ENCODE measurements at regions not wholly inside any gene's neighbourhood (a gene's known extent, or its start where the extent isn't known, plus 50 kb on each side); places are given as distances from the start of the nearest gene placed in this dataset.

DNA sequence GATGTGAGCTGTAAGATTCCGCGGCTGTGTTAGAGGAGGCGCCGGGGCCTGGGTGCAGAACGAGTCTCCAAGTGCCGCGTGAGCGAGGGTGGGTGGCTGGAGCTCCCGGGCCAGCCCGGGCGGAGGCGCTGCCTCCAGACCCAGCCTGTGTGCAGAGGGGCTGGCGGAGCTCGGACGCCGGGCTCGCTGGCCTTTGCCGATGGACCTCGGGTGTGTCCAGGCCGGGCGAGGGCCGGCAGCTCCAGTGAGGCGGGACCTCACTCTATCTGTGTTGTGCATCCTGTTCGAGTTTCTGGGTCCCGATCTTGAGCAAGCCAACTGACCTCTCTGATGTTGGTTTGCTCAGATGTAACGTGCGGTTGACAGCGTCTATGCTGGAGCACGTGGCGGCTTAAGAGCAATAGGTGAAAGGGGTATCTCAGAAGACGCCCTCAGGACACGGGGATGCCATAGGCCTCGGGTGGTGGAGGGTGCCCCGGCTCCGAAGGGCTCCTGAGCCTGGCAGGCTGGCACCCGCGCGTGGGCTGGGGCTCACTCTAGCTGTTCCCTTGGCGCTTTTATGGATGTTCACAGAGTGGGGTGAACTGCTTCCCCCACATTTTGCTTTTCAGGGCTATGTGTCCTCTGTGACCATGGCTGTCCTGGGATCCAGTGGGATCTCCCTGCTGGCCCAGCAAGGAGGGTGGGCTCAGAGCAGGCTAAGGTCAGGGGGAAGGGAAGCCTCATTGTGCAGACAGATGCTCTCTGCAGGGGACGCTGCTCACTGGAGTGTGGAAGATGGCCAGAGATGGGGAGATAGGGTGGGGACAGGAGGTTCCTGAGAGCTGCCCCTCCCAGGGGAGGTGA, 69.8 kb downstream of the MRPL36 start:
- in situ Hi-C loops (cut with MboI; ENCODE audit: low pct_unique_long_range_greater_than_20kb in 2 of 9, low sequenced_read_pairs in 9 of 9, unreplicated experiment in 9 of 9): loop anchor here in 1 of 9 experiments (25.0 kb wide), 1 partner anchor 432 kb away; no protein-coding TSS in a partner anchor
- 17 to 93% (median 77%) methylated on average over 1 to 8 of the region's 40 CpGs; no CpG with 5 or more reads in 5 of the 10 experiments for WGBS, 10 experiments
- Histone ChIP-seq H3K27ac (no peak overlapping the region), H3K4me3 (no peak overlapping the region), H3K4me1 (replicated peaks in 1 of 2) (peaks cover 0 to 7% of the 10 kb centered on the region in 2 donors)
- ATAC-seq (replicated peaks in 6 of 8): no peak

DNA sequence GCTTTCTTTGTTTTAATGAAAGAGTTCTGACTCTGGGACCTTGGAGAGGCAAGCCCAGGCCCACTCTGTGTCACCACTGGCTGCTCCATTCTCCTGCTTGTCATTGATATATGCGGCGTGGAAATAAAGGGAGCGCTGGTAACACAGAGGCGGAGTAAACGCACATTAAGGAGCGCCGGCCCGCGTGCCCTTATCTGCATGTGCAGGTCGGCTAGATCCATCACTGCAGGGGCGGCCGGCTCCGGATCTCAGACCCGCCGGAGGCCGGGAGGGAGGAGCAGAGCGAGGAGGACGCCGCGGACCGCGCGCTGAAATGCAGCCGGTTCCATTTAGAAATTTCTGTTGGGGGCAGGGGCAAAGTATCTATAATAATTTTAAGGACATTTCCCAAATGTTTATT, 70.8 kb downstream of the MRPL36 start:
- in situ Hi-C loops (cut with MboI; ENCODE audit: low pct_unique_long_range_greater_than_20kb in 2 of 9, low sequenced_read_pairs in 9 of 9, unreplicated experiment in 9 of 9): loop anchor here in 1 of 9 experiments (25.0 kb wide), 1 partner anchor 433 kb away; no protein-coding TSS in a partner anchor
- H3K4me3 ChIP-seq: no peak overlapping the region
- H3K4me1 ChIP-seq (replicated peaks in 1 of 2): peaks cover 0 to 7% of the 10 kb centered on the region in 2 donors

DNA sequence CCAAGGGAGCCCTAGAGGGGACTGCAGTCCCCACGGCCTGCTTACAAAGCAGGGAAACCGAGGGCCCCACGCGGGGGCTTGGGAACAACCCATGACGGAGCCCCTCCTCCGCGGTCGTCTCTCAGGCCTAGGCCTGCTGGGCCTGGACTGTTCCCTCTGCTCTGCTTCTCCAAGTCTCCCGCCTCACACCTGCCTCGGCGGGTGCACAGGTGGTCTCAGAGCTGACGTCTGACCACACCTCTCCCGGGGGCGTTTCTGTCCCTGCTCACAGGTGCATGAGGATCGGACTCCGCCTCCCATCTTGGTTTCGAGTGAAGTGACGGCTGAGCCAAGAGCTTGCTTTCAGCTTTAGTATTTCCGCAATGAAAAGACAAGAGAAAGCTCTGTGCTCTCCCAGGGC, 72.1 kb downstream of the MRPL36 start:
- Histone ChIP-seq H3K27ac (no peak overlapping the region), H3K4me1 (replicated peaks in 1 of 2) (peaks cover 0 to 7% of the 10 kb centered on the region in 2 donors), H3K4me3 (no peak overlapping the region)
- ATAC-seq (replicated peaks in 6 of 8): no peak
- in situ Hi-C loops (cut with MboI; ENCODE audit: low pct_unique_long_range_greater_than_20kb in 2 of 9, low sequenced_read_pairs in 9 of 9, unreplicated experiment in 9 of 9): loop anchor here in 1 of 9 experiments (25.0 kb wide), 1 partner anchor 435 kb away; no protein-coding TSS in a partner anchor
- WGBS, 10 experiments: 41 to 100% (median 90%) methylated on average over 1 to 11 of the region's 19 CpGs; no CpG with 5 or more reads in 3 of the 10 experiments

More for the DNA sequence above, 70.8 kb downstream of the MRPL36 start:
- H3K27ac ChIP-seq: no peak overlapping the region
- peak in 3 of 8 experiments; percentile 40 to 74 (median 69) for ATAC-seq (replicated peaks in 6 of 8)
- 79 to 90% (median 85%) methylated on average over 4 to 19 of the region's 24 CpGs; no CpG with 5 or more reads in 5 of the 10 experiments for WGBS, 10 experiments

DNA sequence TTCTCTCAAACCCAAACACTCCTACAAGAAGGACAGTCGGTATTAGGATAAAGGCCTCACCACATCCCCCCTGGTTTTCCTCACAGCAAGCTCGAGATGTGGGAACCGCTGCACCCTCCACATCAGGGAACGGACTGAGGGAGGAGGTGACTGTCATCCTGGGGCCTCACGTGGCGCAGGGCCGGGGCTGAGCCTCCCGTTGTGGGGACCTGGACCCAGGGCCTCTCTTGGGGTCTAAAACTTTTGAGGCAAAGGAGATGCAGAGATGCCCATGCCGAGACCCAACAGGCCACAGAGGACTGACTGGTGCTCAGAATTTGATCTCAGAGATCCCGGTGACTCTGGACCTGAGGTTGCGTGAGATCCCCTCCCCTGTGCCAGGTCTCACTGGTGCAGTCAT, 72.7 kb downstream of the MRPL36 start:
- in situ Hi-C loops (cut with MboI; ENCODE audit: low pct_unique_long_range_greater_than_20kb in 2 of 9, low sequenced_read_pairs in 9 of 9, unreplicated experiment in 9 of 9): loop anchor here in 1 of 9 experiments (25.0 kb wide), 1 partner anchor 435 kb away; no protein-coding TSS in a partner anchor
- no peak for ATAC-seq (replicated peaks in 6 of 8)
- Histone ChIP-seq H3K4me3 (no peak overlapping the region), H3K4me1 (replicated peaks in 1 of 2) (peaks cover 0 to 7% of the 10 kb centered on the region in 2 donors), H3K27ac (no peak overlapping the region)
- WGBS, 10 experiments: 50 to 100% (median 82%) methylated on average over 2 to 5 of the region's 11 CpGs; no CpG with 5 or more reads in 4 of the 10 experiments

DNA sequence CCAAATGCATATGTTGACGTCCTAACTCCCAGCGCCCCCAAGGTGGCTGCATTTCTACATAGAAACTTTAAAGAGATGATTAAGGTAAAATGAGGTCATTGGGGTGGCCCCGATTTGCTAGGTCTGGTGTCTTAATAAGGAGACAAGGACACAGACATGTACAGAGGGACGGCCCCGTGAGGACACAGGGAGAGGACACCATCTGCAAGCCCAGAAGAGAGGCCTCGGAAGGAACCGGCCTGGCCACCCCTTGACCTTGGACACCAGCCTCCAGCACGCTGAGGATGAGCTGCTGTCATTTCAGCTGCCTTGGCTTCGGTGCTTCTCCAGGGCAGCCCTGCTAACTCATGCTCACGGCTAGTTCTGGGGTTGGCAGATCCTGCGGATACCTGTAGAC, 73.2 kb downstream of the MRPL36 start:
- Histone ChIP-seq H3K4me3 (no peak overlapping the region), H3K27ac (no peak overlapping the region), H3K4me1 (replicated peaks in 1 of 2) (peaks cover 0 to 7% of the 10 kb centered on the region in 2 donors)
- ATAC-seq (replicated peaks in 6 of 8): no peak
- WGBS, 10 experiments: 15 to 100% (median 84%) methylated on average over 3 to 6 of the region's 11 CpGs; no CpG with 5 or more reads in 2 of the 10 experiments
- in situ Hi-C loops (cut with MboI; ENCODE audit: low pct_unique_long_range_greater_than_20kb in 2 of 9, low sequenced_read_pairs in 9 of 9, unreplicated experiment in 9 of 9): loop anchor here in 1 of 9 experiments (25.0 kb wide), 1 partner anchor 436 kb away; no protein-coding TSS in a partner anchor

DNA sequence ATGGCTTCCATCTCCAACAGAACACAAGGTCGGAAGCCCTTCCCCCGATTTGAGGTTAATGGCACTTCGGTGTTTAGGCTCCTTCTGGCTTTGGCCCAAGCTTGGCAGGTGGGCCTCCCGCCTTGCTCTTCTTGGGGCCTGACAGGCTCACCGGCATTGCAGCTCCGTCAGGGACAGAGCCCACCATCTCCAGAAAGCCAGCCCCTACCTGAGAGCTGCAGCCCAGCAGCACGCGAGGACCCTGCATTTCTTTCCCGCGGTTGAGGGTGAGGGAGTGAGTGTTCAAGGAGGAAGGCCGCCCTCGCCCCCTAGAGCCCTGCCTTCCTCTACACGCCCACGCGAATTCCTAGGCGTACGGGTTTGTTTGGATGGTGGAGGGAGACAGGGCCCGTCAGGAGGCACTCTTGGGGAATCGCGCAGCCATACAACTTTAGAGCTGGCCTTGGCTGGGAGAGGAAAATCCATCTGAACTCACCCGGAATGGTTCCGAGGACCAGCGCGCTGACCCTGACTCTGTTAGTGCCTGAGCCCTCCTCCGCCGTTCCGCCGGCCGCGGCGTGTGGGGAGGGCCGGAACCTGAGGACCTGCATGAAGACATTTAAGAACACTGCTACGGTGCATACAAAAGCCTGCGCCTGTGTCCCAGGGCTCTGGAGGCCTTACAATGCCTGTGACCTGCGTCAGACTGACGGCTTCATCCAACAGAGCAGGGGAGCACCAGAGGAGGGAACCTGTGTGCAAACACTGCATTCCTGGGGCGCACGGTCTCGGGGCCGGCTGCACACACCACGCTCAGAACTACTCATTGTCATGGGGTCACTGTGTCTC, 73.8 kb downstream of the MRPL36 start:
- Histone ChIP-seq H3K27ac (no peak overlapping the region), H3K4me1 (replicated peaks in 1 of 2) (peaks cover 0 to 7% of the 10 kb centered on the region in 2 donors), H3K4me3 (no peak overlapping the region)
- 70 to 83% (median 77%) methylated on average over 2 to 7 of the region's 41 CpGs; no CpG with 5 or more reads in 6 of the 10 experiments for WGBS, 10 experiments
- no peak for ATAC-seq (replicated peaks in 6 of 8)
- in situ Hi-C loops (cut with MboI; ENCODE audit: low pct_unique_long_range_greater_than_20kb in 2 of 9, low sequenced_read_pairs in 9 of 9, unreplicated experiment in 9 of 9): loop anchor here in 1 of 9 experiments (25.0 kb wide), 1 partner anchor 436 kb away; no protein-coding TSS in a partner anchor

DNA sequence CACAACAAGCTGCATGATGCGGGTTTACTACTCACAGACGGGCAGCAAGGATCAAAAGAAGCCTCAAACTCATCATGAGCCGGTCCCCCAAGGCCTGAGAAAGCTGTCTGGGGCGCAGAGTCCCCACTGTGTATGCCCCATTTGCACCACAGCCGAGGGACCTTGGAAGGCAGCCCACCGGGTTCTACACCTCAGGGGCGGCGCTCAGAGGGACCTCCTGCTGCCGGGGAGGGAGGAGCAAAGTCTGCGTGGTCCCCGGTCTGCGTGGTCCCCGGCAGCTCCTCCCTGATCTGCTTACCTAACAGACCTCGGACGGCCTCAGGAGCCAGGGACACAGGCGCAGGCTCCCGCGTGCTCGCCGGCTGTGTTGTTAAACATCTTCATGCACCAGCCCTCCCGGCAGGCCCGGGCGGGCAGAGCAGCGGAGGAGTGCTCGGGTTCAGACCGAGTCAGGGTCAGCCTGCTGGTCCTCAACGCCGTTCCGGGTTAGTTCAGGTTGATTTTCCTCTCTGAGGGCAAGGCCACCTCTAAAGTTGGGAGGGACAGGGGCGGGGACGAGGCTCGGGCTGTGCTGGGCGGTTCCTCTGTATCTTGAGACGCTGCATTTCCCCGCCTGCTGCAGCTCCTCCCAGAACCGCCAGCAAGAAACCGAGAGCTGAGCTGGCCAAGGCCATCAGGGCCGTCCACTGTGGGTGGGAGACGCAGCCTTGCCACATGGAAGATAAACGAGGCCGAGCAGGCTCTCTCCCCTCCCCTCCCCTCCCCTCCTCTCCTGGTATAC, 74.6 kb downstream of the MRPL36 start:
- no peak overlapping the region for H3K27ac ChIP-seq
- peaks cover 0 to 7% of the 10 kb centered on the region in 2 donors for H3K4me1 ChIP-seq (replicated peaks in 1 of 2)
- ATAC-seq (replicated peaks in 6 of 8): peak in 2 of 8 experiments; percentile 87 to 99
- in situ Hi-C loops (cut with MboI; ENCODE audit: low pct_unique_long_range_greater_than_20kb in 2 of 9, low sequenced_read_pairs in 9 of 9, unreplicated experiment in 9 of 9): loop anchor here in 1 of 9 experiments (25.0 kb wide), 1 partner anchor 437 kb away; no protein-coding TSS in a partner anchor
- 33 to 80% (median 54%) methylated on average over 1 to 12 of the region's 41 CpGs; no CpG with 5 or more reads in 4 of the 10 experiments for WGBS, 10 experiments
- H3K4me3 ChIP-seq: no peak overlapping the region

DNA sequence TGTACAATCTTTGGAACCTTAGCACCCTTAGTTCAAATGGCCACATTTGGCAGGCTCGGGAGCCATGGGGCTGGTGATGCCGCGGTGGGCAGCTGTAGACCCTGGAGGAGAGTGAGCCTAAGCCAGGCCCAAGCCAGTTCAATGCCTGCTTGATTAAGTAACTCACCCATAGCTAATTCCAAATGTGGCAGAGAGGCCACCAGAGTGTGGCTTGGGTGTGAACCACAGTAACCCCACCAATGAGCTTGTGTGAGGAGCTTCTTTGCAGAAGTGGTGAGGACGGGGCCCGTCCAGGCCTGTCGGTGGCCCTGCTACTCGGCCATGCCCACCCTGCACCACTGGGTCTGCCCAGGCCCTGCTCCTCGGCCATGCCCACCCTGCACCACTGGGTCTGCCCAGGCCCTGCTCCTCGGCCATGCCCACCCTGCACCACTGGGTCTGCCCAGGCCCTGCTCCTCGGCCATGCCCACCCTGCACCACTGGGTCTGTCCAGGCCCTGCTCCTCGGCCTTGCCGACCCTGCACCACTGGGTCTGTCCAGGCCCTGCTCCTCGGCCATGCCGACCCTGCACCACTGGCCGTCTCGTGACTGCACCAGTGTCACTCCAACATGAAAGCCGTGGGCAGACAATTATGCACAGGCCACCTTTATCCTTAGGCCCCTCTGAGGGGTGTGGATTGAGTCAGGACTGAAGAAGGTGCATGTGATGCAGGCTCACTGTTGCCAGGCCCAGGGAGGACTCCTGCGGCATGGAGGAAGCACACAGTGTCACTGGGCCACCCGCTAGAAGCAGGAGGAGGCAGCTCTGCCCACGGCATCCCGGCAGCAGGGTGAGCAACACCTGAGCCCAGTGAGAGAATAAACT, 75.4 kb downstream of the MRPL36 start:
- ATAC-seq (replicated peaks in 6 of 8): no peak
- 0 to 100% (median 88%) methylated on average over 1 to 9 of the region's 21 CpGs; no CpG with 5 or more reads in 3 of the 10 experiments for WGBS, 10 experiments
- H3K4me1 ChIP-seq (replicated peaks in 1 of 2): peaks cover 0 to 3% of the 10 kb centered on the region in 2 donors
- in situ Hi-C loops (cut with MboI; ENCODE audit: low pct_unique_long_range_greater_than_20kb in 2 of 9, low sequenced_read_pairs in 9 of 9, unreplicated experiment in 9 of 9): no loop called here
- H3K4me3 ChIP-seq: no peak overlapping the region
- no peak overlapping the region for H3K27ac ChIP-seq

DNA sequence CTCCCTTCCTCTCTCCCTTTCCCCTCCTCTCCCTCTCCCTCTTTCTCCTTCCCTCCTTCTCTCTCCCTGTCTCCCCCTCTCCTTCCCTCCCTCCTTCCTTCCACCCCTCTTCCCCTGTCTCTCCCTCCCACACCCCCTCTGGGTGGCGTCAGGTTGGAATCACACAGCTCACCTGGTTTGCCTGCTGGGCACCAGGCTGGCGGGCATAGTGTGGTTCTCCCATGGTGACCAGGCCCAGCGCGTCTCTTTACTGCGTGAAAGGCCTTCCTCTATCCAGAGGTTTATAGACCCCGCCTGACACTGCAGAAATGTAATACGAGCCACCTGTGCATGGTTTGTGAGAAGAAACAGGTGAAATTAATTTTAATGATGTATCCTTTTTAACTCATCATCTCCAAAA, 76.2 kb downstream of the MRPL36 start:
- no peak for ATAC-seq (replicated peaks in 6 of 8)
- no peaks in the 10 kb centered on the region for H3K4me1 ChIP-seq (replicated peaks in 1 of 2)
- no peak overlapping the region for H3K4me3 ChIP-seq
- in situ Hi-C loops (cut with MboI; ENCODE audit: low pct_unique_long_range_greater_than_20kb in 2 of 9, low sequenced_read_pairs in 9 of 9, unreplicated experiment in 9 of 9): no loop called here
- no peak overlapping the region for H3K27ac ChIP-seq
- WGBS, 10 experiments: 27 to 100% (median 93%) methylated on average over 1 to 3 of the region's 7 CpGs; no CpG with 5 or more reads in 5 of the 10 experiments

DNA sequence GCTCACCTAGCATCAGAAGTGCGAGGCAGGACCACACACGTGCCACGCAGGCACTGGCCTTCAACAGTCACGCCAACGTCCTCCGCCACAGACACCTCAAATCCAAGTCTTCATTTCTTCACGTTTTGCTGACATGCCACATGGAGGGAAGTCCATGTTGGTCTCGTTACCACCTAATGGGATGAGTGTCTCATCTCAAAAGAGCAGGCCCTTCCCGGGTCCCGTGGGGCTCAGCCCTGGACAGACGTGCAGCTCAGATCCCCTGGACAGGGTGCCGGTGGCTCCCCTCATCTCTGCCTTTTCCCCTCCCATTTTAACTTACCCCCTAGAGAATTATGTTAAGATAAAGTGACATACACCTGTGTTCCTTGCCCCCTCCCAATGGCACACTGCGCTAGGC, 76.8 kb downstream of the MRPL36 start:
- no peak for ATAC-seq (replicated peaks in 6 of 8)
- no peaks in the 10 kb centered on the region for H3K4me1 ChIP-seq (replicated peaks in 1 of 2)
- WGBS, 10 experiments: 33 to 100% (median 64%) methylated on average over 1 to 6 of the region's 13 CpGs; no CpG with 5 or more reads in 4 of the 10 experiments
- H3K4me3 ChIP-seq: no peak overlapping the region
- in situ Hi-C loops (cut with MboI; ENCODE audit: low pct_unique_long_range_greater_than_20kb in 2 of 9, low sequenced_read_pairs in 9 of 9, unreplicated experiment in 9 of 9): no loop called here
- no peak overlapping the region for H3K27ac ChIP-seq

DNA sequence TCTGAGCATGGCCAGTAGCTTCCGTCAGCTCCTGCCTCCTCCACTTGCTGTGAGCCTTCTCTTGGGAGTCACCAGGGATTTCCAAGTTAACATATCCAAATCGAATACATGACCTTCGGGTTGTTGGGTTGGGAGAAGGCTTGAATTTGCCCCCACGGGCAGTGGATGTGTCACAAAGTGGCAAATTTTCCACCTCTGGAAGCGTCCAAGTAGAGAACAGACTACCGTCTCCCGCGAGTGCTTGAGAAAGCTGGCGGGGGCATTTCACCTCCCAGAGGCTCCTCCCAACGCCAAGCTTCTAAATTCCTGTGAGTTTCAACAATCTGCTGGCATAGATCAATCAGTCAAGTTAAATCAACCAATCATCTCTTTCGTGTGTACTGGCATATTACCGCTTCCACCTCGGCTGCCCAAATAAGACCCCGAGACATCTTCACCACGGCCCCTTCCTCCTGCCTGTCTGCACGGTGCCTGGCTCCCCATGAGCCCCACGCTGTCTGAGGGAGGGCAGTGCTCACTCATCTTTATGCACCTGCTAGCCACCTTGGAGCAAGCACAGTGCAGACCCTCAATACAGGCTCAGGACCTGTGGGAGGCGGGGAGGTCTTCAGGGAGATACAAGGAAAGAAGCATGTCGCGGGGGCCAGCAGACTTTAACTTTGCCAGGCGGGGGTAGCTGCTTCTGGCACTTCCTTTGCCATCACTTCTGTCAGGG, 79.1 kb downstream of the MRPL36 start:
- Histone ChIP-seq H3K27ac (no peak overlapping the region), H3K4me1 (replicated peaks in 1 of 2) (no peaks in the 10 kb centered on the region), H3K4me3 (no peak overlapping the region)
- in situ Hi-C loops (cut with MboI; ENCODE audit: low pct_unique_long_range_greater_than_20kb in 2 of 9, low sequenced_read_pairs in 9 of 9, unreplicated experiment in 9 of 9): no loop called here
- no peak for ATAC-seq (replicated peaks in 6 of 8)
- WGBS, 10 experiments: 20 to 90% (median 73%) methylated on average over 2 to 10 of the region's 21 CpGs; no CpG with 5 or more reads in 2 of the 10 experiments
